Stomach (tissue), 4 donors: ENCODE measurements at regions not wholly inside any gene's neighbourhood (a gene's known extent, or its start where the extent isn't known, plus 50 kb on each side); places are given as distances from the start of the nearest gene placed in this dataset.

Experiments used
- EP300 ChIP-seq: sonication (generic); formaldehyde crosslinking; IDR thresholded peaks from one replicate; pipeline ENCODE4 v1.6.1; 2017; ENCODE audit warnings: antibody characterized with exemption
- POLR2A ChIP-seq, 4 donors: fragments of 450-650 bp; IDR thresholded peaks; one replicate each; pipeline ENCODE4 v1.6.1; 2016; ENCODE audit warnings: antibody characterized with exemption in 4 of 4, control low read depth in 2 of 4, mild to moderate bottlenecking in 1 of 4, moderate library complexity in 1 of 4
- POLR2AphosphoS5 ChIP-seq, 3 donors: sonication (generic); formaldehyde crosslinking; IDR thresholded peaks; one replicate each; pipeline ENCODE4 v1.6.1; 2016; ENCODE audit warnings: antibody characterized with exemption in 3 of 3
- TF ChIP-seq, protein P1 (sequence below), 7 experiments: fragments of 450-650 bp in 4 of 7; fragments of 200-600 bp in 3 of 7; sonication (generic) in 3 of 7; IDR thresholded peaks; one replicate each; pipeline ENCODE4 v1.5.1; 2016 to 2019; ENCODE audit warnings: antibody characterized with exemption in 7 of 7, control low read depth in 2 of 7, mild to moderate bottlenecking in 1 of 7

- no peak for TF ChIP-seq EP300
- TF ChIP-seq, protein P1, sequence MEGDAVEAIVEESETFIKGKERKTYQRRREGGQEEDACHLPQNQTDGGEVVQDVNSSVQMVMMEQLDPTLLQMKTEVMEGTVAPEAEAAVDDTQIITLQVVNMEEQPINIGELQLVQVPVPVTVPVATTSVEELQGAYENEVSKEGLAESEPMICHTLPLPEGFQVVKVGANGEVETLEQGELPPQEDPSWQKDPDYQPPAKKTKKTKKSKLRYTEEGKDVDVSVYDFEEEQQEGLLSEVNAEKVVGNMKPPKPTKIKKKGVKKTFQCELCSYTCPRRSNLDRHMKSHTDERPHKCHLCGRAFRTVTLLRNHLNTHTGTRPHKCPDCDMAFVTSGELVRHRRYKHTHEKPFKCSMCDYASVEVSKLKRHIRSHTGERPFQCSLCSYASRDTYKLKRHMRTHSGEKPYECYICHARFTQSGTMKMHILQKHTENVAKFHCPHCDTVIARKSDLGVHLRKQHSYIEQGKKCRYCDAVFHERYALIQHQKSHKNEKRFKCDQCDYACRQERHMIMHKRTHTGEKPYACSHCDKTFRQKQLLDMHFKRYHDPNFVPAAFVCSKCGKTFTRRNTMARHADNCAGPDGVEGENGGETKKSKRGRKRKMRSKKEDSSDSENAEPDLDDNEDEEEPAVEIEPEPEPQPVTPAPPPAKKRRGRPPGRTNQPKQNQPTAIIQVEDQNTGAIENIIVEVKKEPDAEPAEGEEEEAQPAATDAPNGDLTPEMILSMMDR (IDR thresholded peaks at IDR 0.05), result no peak
- no peak for TF ChIP-seq POLR2AphosphoS5 (IDR thresholded peaks at IDR 0.05)
- no peak for TF ChIP-seq POLR2A (IDR thresholded peaks at IDR 0.05)
Observed at GRCh38 chr3:113092746-113093145, 102.0 kb downstream of the GTPBP8 start.
